ENCODE measurements at regions not wholly inside any gene's neighbourhood (a gene's known extent, or its start where the extent isn't known, plus 50 kb on each side); places are given as distances from the start of the nearest gene placed in this dataset.
"Not testable (repeated sequence)": the region's sequence is repeated elsewhere in the genome, so short reads cannot be mapped to it uniquely, and the experiment has no call there.

DNA sequence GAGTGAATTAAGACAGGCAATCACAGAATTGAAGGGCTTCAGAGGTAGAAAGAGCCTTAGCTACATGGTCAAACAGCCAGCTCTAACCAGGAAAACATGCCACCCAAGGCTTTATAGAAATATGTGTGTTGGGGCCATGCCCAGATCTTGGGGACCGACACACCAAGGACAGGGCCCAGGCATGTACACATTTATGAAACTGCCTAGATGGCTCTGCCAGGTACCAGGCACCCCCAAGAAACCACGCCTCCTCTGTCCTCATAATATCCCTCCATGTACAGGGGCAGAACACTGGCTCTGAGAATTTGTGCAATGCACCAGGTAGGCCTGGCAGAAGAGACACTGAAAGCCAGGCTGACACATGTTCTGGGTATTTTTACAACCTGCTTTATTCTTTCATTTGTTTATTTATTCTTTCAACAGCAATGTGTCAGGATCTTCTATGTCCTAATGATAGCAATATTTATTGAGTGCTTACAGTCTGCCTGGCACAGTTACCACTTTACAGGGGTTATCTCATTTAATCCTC, 137.9 kb upstream of the LSM14A start:
- DNase-seq (ENCODE audit: low read depth) = no peak

DNA sequence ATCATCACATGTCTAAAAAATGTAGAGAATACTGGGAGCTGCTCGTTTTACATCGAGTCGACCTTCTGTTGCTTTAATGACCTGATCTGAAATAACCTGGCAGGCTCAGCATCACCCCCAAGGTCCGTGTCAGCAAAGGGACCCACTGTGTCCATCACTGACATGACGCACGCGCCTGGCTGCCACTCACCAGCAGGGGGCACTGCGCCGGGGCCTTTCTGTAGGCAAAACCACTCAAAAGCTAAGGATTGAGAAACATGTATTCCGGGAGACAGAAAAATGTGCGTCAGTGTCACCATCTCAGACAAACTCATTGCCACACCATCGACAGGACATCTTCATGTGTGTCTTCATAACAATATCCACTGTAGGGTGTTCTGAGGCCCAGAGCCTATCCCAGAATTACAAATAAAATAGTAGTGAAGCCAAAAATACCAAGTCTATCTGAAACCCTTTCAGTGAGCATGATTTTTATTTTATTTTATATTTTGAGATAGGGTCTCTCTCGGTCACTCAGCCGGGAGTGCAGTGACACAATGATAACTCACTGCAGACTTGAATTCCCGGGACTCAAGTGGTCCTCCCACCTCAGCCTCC, 130.3 kb upstream of the LSM14A start:
- DNase-seq (ENCODE audit: low read depth) = peak; percentile 25

DNA sequence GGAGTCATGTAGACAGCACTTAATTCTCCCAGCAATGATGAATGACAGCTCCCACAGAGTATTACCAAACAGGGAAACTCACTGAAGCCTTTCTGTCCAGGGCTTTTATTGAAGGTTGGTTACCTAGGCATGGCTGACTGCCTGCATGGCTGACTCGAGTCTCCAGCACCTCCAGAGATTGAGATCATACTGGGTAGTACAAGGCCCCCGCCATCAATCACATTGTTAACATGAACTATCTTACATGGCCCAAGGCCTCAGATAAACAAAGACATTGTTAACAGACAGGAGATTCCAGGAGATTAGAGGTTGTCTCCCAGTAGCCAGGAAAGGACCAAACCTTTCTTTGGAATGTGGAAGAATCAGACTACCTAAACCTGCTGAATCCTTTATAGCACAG, 128.3 kb upstream of the LSM14A start:
- DNase-seq (ENCODE audit: low read depth) = no peak

DNA sequence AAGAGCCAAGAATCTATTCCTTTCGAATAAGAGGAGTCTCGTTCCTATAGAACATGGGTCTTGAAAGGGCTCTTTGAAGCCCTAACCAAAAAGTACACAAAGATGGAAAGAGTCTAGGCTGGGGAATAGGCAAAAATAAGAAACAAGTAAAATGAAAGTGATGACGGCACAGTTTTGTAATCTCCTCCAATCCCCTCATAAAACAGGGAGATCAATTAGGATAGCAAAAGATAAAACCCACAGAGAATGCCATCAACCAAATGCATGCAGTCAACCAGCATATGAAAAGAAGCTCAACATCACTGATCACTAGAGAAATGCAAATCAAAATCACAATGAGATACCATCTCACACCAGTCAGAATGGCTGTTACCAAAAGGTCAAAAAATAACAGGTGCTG, 122.4 kb upstream of the LSM14A start:
- DNase-seq (ENCODE audit: low read depth) = no peak

DNA sequence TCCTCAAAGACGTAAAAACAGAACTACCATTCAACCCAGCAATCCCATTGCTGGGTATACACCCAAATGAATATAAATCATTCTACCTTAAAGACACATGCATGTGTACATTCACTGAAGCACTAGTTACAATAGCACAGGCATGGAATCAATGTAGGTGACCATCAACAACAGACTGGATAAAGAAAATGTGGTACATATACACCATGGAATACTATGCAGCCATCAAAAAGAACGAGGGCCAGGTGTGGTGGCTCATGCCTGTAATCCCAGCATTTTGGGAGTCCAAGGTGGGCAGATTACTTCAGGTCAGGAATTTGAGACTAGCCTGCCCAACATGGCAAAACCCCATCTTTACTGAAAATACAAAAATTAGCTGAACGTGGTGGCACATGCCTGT, 121.9 kb upstream of the LSM14A start:
- not testable (repeated sequence) for DNase-seq (ENCODE audit: low read depth)

DNA sequence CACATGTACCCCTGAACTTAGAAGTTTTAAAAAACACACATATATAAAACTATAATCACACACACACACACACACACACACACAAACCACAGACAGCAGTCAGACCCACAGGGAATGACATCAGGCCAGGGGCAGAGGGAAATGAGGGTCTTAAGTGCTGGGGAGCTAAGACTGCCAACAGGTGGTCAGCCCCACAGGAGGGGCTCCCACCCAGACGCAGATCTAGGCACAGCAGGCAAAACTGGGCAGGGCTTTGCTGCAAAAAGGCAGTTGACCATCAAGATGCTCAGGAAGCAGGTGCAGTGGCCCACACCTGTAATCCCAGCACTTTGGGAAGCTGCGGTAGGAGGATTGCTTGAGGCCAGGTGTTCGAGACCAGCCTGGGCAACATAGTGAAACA, 121.0 kb upstream of the LSM14A start:
- no peak for DNase-seq (ENCODE audit: low read depth)

GRCh38 chr19:34057155-34057554, 115.1 kb upstream of the LSM14A start:
- DNase-seq (ENCODE audit: low read depth) = no peak

DNA sequence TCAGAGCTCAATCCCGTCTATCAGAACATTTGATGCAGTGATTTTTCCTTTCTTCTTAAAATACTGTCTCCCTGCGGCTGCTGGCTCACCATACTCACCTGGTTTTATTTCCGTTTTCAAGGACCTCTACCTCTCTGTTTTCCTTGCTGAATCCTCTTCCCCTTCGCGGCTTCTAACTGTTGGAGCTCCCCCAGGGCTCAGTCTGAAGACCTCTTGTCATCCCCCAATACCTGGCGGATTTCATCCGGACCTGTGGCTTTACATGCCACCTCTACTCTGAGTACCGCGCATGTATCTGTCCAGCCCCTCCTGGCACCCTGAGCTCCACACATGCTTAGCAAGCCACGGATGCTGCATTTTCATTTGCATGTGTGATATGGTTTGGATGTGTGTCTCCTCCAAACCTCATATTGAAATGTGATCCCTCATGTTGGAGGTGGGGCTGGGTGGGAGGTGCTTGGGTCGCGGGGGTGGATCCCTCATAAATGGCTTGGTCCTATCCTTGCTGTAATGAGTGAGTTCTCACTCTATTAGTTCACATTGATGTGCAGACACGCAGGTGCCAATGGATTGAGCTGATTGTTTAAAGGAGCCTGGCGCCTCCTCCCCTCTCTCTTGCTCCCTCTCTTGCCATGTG, 106.2 kb upstream of the LSM14A start:
- no peak for DNase-seq (ENCODE audit: low read depth)

- DNase-seq (ENCODE audit: low read depth) = no peak
Observed at GRCh38 chr19:34067861-34068271, 104.4 kb upstream of the LSM14A start.

DNA sequence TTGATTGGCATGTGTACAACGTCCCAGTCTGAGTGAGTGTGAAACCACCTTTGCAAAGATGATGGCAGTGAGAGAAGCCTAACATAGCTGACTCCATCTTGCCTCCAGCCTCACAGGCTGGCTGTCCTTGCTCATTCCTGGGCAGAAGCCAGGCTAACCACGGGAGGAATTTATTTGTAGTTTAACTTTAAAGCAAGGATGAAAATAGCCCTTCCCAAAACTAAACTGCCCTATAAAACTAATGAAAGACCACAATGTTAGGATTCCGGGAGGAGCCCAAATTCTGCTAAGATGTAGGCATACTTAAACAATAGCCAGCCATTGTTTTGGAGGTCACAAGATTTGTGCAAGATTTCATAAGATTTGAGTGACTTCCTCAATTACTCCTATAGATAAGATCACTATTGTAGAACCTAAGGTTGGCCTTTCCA, 96.6 kb upstream of the LSM14A start:
- no peak for DNase-seq (ENCODE audit: low read depth)

GRCh38 chr19:34082289-34083077, 89.8 kb upstream of the LSM14A start:
- no peak for DNase-seq (ENCODE audit: low read depth)

GRCh38 chr19:34084396-34085145, 87.7 kb upstream of the LSM14A start:
- no peak for DNase-seq (ENCODE audit: low read depth)

DNA sequence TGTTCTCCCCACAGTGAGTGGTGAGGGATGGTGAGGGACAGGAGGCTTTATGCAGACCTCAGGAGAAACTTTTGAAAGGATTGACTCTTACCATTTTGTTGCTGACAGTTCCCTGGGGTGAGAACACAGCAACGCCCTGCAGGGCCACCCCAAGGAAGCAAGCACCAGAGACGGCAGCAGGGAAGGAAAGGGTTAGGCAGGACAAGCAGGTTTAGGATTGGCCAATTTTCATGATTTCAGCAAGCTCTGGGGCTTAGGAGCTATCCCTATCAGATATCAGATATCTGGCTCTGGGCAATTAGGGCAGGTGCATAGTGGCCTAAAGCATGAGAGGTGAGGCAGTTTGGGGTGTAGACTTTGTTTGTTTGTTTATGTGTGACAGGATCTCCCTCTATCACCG, 87.0 kb upstream of the LSM14A start:
- DNase-seq (ENCODE audit: low read depth) = no peak

DNA sequence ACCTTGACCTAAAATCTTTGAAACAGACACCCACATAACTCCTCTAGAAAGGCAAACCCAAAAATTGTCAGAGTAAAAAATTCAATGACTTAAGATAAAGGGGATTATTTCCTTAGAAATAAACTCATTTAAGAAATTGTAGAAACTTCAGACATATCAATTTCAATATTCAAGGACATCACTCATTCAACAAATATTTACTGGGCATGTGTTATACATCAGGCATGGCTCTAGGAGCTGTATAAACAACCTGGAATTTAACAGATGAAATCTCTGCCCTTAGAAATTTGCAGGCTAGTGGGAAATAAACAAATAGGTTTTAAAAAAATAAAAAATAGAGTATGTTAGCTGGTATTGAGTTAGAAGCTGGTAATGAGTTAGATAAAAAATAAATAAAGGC, 84.0 kb upstream of the LSM14A start:
- DNase-seq (ENCODE audit: low read depth) = no peak

GRCh38 chr19:34089566-34089965, 82.7 kb upstream of the LSM14A start:
- DNase-seq (ENCODE audit: low read depth) = no peak

- no peak for DNase-seq (ENCODE audit: low read depth)
Observed at GRCh38 chr19:34094960-34095359, 77.3 kb upstream of the LSM14A start.

- not testable (repeated sequence) for DNase-seq (ENCODE audit: low read depth)
Observed at GRCh38 chr19:34095411-34095810, 76.9 kb upstream of the LSM14A start.

- DNase-seq (ENCODE audit: low read depth) = no peak
Observed at GRCh38 chr19:34096020-34096915, 76.0 kb upstream of the LSM14A start.

GRCh38 chr19:34104096-34104495, 68.2 kb upstream of the LSM14A start:
- DNase-seq (ENCODE audit: low read depth) = no peak

GRCh38 chr19:34104557-34104956, 67.7 kb upstream of the LSM14A start:
- no peak for DNase-seq (ENCODE audit: low read depth)

- DNase-seq (ENCODE audit: low read depth) = no peak
Observed at GRCh38 chr19:34109596-34109995, 62.7 kb upstream of the LSM14A start.
